PC-9 (cell line): ENCODE measurements at regions not wholly inside any gene's neighbourhood (a gene's known extent, or its start where the extent isn't known, plus 50 kb on each side); places are given as distances from the start of the nearest gene placed in this dataset.

ENCODE experiments used
- EZH2 ChIP-seq: fragments of 200-600 bp; sonication (generic); IDR thresholded peaks from 2 replicates; pipeline ENCODE4 v1.8.0; 2017; ENCODE audit warnings: antibody characterized with exemption, low read depth
- TF ChIP-seq, protein P1 (sequence below): fragments of 200-600 bp; sonication (generic); conservative IDR thresholded peaks from 2 replicates; pipeline ENCODE4 v1.6.1; 2017; ENCODE audit warnings: mixed run types, antibody characterized with exemption, mild to moderate bottlenecking, moderate library complexity

DNA sequence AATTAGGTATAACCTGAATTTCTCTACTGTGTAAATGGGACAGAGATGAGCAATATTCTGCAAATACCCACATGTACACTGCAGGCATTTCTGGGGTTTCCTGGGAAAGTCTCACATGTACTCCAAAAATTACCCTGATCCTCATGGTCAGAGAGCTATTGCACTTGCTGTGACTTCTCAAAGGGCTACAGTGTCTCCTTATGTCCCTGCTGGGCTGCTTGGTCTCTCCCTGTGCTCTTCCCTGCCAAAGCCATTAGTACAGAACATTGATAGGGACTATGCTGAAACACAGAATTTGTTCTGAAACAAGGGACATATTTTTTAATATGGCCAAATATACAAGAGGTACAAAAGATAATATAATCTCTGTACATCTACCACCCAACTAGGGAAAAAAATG is 924.4 kb upstream of the NXPH2 start:
- TF ChIP-seq, protein P1, sequence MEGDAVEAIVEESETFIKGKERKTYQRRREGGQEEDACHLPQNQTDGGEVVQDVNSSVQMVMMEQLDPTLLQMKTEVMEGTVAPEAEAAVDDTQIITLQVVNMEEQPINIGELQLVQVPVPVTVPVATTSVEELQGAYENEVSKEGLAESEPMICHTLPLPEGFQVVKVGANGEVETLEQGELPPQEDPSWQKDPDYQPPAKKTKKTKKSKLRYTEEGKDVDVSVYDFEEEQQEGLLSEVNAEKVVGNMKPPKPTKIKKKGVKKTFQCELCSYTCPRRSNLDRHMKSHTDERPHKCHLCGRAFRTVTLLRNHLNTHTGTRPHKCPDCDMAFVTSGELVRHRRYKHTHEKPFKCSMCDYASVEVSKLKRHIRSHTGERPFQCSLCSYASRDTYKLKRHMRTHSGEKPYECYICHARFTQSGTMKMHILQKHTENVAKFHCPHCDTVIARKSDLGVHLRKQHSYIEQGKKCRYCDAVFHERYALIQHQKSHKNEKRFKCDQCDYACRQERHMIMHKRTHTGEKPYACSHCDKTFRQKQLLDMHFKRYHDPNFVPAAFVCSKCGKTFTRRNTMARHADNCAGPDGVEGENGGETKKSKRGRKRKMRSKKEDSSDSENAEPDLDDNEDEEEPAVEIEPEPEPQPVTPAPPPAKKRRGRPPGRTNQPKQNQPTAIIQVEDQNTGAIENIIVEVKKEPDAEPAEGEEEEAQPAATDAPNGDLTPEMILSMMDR, result no peak
- TF ChIP-seq EZH2, result no peak
